ENCODE measurements at regions not wholly inside any gene's neighbourhood (a gene's known extent, or its start where the extent isn't known, plus 50 kb on each side); places are given as distances from the start of the nearest gene placed in this dataset.
"Not testable (repeated sequence)": the region's sequence is repeated elsewhere in the genome, so short reads cannot be mapped to it uniquely, and the experiment has no call there.

- Histone ChIP-seq H3K36me3 (ENCODE audit: insufficient read depth, low read length) (no peaks in the 10 kb centered on the region), H3K27me3 (ENCODE audit: control insufficient read depth in 1 of 2, insufficient read depth in 2 of 2, low read length in 2 of 2) (no peaks in the 10 kb centered on the region), H3K4me3 (ENCODE audit: low read length) (no peak overlapping the region), H3K4me1 (ENCODE audit: insufficient read depth, low read length) (no peaks in the 10 kb centered on the region), H3K9me3 (ENCODE audit: control insufficient read depth in 1 of 2, insufficient read depth in 1 of 2, low read length in 2 of 2) (peaks cover 0 to 3% of the 10 kb centered on the region in 2 experiments), H3K27ac (ENCODE audit: low read depth in 1 of 2, low read length in 2 of 2) (no peak overlapping the region)
- Mint-ChIP-seq H3K4me1 (ENCODE audit: low read depth) (no peaks in the 10 kb centered on the region), H3K36me3 (ENCODE audit: low read depth) (no peaks in the 10 kb centered on the region), H3K9me3 (peaks cover 2% of the 10 kb centered on the region), H3K4me3 (no peak overlapping the region), H3K27me3 (no peaks in the 10 kb centered on the region), H3K27ac (no peak overlapping the region)
- POLR2A ChIA-PET, result no interaction called here
- CTCF ChIA-PET, result no interaction called here
- ATAC-seq (ENCODE audit: poor library complexity) (no peak), DNase-seq (no peak)
- TF ChIP-seq CTCF (IDR thresholded peaks at IDR 0.05), result no peak
- intact Hi-C loops (cut with DNase I, micrococcal nuclease), result no loop called here
Observed at GRCh38 chr1:60657926-60658325, 424.4 kb upstream of the NFIA start.

GRCh38 chr1:60655679-60656355 lies 426.5 kb upstream of the NFIA start:
- Histone ChIP-seq H3K4me3 (ENCODE audit: low read length) (no peak overlapping the region), H3K27me3 (ENCODE audit: control insufficient read depth in 1 of 2, insufficient read depth in 2 of 2, low read length in 2 of 2) (no peaks in the 10 kb centered on the region), H3K36me3 (ENCODE audit: insufficient read depth, low read length) (no peaks in the 10 kb centered on the region), H3K27ac (ENCODE audit: low read depth in 1 of 2, low read length in 2 of 2) (no peak overlapping the region), H3K4me1 (ENCODE audit: insufficient read depth, low read length) (no peaks in the 10 kb centered on the region), H3K9me3 (ENCODE audit: control insufficient read depth in 1 of 2, insufficient read depth in 1 of 2, low read length in 2 of 2) (no peaks in the 10 kb centered on the region)
- ATAC-seq (ENCODE audit: poor library complexity) (no peak), DNase-seq (no peak)
- no peaks in the 10 kb centered on the region for H3K36me3 Mint-ChIP-seq (ENCODE audit: low read depth)
- no peaks in the 10 kb centered on the region for H3K4me1 Mint-ChIP-seq (ENCODE audit: low read depth)
- peaks cover 3% of the 10 kb centered on the region for H3K9me3 Mint-ChIP-seq
- intact Hi-C loops (cut with DNase I, micrococcal nuclease), result no loop called here
- ChIA-PET POLR2A (no interaction called here), CTCF (interaction anchor here (1.7 kb wide), 1 partner anchor 8 kb away, joined by 5 read pairs; no protein-coding TSS in a partner anchor)
- H3K27me3 Mint-ChIP-seq, result no peaks in the 10 kb centered on the region
- H3K27ac Mint-ChIP-seq, result no peak overlapping the region
- H3K4me3 Mint-ChIP-seq, result no peak overlapping the region
- TF ChIP-seq CTCF (IDR thresholded peaks at IDR 0.05), result no peak

GRCh38 chr1:60640033-60640551 lies 442.3 kb upstream of the NFIA start:
- ATAC-seq (ENCODE audit: poor library complexity); POLR2A ChIA-PET: not testable (repeated sequence)

GRCh38 chr1:60639287-60639686 lies 443.1 kb upstream of the NFIA start:
- DNase-seq (no peak), ATAC-seq (ENCODE audit: poor library complexity) (no peak)
- POLR2A ChIA-PET, result no interaction called here
- Histone ChIP-seq H3K4me3 (ENCODE audit: low read length) (no peak overlapping the region), H3K4me1 (ENCODE audit: insufficient read depth, low read length) (no peaks in the 10 kb centered on the region), H3K9me3 (ENCODE audit: control insufficient read depth in 1 of 2, insufficient read depth in 1 of 2, low read length in 2 of 2) (no peaks in the 10 kb centered on the region), H3K36me3 (ENCODE audit: insufficient read depth, low read length) (no peaks in the 10 kb centered on the region), H3K27ac (ENCODE audit: low read depth in 1 of 2, low read length in 2 of 2) (no peak overlapping the region), H3K27me3 (ENCODE audit: control insufficient read depth in 1 of 2, insufficient read depth in 2 of 2, low read length in 2 of 2) (no peaks in the 10 kb centered on the region)
- Mint-ChIP-seq H3K27ac (no peak overlapping the region), H3K36me3 (ENCODE audit: low read depth) (no peaks in the 10 kb centered on the region), H3K4me1 (ENCODE audit: low read depth) (no peaks in the 10 kb centered on the region), H3K4me3 (no peak overlapping the region), H3K9me3 (no peaks in the 10 kb centered on the region), H3K27me3 (peaks cover 7% of the 10 kb centered on the region)
- CTCF ChIA-PET, result no interaction called here
- no peak for TF ChIP-seq CTCF (IDR thresholded peaks at IDR 0.05)
- intact Hi-C loops (cut with DNase I, micrococcal nuclease), result no loop called here

More at GRCh38 chr1:60640033-60640551, 442.3 kb upstream of the NFIA start:
- H3K4me1 Mint-ChIP-seq (ENCODE audit: low read depth); H3K9me3 ChIP-seq (ENCODE audit: control insufficient read depth in 1 of 2, insufficient read depth in 1 of 2, low read length in 2 of 2); CTCF ChIA-PET; H3K27ac Mint-ChIP-seq; H3K27me3 Mint-ChIP-seq; DNase-seq; intact Hi-C loops (cut with DNase I, micrococcal nuclease); H3K27ac ChIP-seq (ENCODE audit: low read depth in 1 of 2, low read length in 2 of 2); H3K4me3 ChIP-seq (ENCODE audit: low read length); H3K4me1 ChIP-seq (ENCODE audit: insufficient read depth, low read length); H3K36me3 Mint-ChIP-seq (ENCODE audit: low read depth); H3K4me3 Mint-ChIP-seq; H3K27me3 ChIP-seq (ENCODE audit: control insufficient read depth in 1 of 2, insufficient read depth in 2 of 2, low read length in 2 of 2); H3K36me3 ChIP-seq (ENCODE audit: insufficient read depth, low read length); H3K9me3 Mint-ChIP-seq: not testable (repeated sequence)

Data from CD4-positive, alpha-beta T cell (primary cell).